RPMI8226 (cell line): ENCODE measurements at regions not wholly inside any gene's neighbourhood (a gene's known extent, or its start where the extent isn't known, plus 50 kb on each side); places are given as distances from the start of the nearest gene placed in this dataset.
"Not testable (repeated sequence)": the region's sequence is repeated elsewhere in the genome, so short reads cannot be mapped to it uniquely, and the experiment has no call there.

Experiments
- DNase-seq: peaks from one replicate; pipeline ENCODE4 v3.0.0-alpha.2; 2015

GRCh38 chr12:105854071-105854470, 284.7 kb downstream of the NUAK1 start:
- DNase-seq: no peak

DNA sequence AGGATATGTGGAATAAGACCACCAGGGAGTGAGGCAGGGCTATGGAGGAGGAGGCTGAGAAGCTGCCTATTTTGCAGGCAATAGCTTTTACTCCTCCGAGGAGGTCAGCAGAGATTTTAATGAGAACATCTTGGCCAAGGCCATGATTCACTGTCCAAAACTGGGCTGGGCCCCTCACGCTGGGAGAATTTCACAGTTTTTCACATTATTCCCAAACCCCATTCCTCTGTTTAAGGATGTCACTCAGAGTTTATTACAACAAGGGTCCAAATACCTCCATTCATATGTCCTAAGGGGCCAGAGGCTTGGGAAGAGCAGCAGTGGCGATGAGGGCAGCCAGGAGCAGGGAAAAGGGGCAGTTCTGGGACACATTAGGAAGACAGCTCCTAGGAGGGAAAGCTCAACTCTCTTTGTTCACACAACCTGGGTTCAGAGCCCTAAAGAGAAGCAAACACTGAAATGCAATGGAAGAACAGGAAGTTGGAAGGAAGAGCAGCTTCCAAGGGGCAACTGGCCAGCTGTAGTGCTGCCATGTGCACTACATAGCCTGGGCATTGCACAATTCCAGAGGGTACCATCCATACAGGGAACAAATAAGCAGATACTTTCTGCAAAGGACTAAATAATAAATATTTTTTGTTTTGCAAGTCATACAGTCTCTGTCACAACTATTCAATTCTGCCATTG, 283.2 kb downstream of the NUAK1 start:
- DNase-seq: no peak

- no peak for DNase-seq
Measured at GRCh38 chr12:105856048-105856405, 282.7 kb downstream of the NUAK1 start.

DNA sequence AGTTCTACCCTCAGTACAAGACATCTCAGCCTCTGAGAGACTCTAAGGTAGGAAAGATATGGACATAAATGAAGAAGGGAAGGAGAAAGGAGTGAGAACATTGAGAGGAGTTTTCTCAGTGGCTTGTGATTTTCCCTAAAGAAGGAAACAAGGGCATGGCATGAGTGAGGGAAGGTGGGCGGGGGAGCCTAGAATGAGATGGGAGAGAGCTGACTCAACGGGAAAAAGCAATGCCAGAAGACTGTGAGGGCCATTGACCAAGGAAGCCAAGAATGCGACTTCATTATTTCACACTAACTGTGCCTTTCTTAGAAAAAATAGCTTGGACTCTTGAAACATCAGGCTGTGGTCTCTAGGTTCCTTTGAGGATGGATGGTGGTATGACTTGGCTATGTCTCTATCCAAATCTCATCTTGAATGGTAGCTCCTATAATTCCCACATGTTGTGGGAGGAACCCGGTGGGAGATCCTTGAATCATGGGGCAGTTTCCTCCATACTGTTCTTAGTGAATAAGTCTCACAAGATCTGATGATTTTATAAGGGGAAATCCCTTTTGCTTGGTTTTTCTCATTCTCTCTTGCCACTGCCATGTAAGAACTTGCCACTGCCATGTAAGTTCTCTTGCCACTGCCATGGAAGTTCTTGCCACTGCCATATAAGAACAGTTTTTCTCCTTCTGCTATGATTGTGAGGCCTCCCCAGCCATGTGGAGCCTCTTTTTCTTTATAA, 279.6 kb downstream of the NUAK1 start:
- no peak for DNase-seq

DNA sequence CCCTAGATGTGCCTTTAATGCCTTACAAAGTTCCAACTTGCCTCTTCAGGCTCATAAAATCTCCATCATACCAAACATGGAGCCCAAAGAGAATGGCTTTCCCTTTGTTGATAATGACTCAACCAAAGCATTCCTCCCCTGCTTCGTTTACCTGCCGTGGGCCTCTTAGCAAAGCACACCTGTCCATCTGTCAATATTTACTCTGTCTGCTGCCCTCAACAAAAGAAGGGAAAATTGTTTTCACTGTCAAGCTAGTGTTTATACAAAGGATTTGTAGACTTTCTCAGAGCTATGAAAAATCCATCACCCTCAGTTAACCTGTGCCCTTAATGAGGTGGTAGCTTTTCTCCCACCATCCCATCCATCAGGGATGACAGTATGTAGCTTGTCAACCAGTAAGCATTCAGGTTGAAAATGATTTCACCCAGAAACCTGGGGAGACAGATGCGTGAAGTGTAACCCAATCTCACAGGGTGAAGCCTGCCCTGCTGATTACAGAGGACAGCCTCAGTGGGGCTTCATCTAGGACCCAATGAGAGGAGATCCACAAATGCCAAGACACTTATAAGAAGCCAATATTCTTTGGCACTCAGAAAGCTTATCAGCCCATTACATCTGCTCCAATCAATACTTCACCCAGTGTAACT, 278.1 kb downstream of the NUAK1 start:
- DNase-seq: no peak

GRCh38 chr12:105861227-105861626, 277.5 kb downstream of the NUAK1 start:
- DNase-seq: no peak

GRCh38 chr12:105862163-105862821, 276.5 kb downstream of the NUAK1 start:
- no peak for DNase-seq

DNA sequence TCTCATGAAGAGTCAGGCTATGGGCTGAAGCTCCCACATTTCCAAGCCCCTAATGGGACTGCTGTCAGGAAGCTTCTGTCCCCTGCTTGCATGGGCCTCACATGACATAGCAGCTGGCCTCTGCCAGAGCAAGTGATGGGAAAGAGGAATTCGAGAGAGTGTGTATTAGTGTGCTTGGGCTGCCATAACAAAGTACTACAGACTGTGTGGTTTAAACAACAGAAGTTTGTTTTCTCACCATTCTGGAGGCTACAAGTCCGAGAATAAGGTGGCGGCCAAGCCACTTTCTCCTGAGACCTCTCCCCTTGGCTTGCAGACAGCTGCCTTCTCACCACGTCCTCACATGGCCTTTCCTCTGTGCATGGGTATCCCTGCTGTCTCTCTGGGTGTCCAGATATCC, 274.4 kb downstream of the NUAK1 start:
- no peak for DNase-seq

DNA sequence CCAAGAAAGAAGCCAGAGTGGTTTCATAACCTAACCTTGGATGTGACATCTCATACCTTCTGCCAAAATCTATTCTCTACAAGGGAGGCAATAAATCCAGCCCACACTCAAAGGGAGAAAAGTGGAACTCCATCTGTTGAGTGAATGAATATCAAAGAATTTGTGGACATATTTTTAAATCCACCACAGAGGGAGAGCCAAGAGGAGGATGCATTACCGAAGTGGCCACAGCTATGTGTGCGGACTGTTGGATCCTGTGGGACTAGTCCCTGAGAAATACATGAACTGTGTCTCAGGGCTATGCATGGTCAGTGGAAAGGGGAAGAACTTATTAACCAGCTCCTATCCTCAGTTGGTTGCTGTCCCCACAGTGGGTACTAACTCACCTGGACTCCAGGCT, 273.9 kb downstream of the NUAK1 start:
- DNase-seq: no peak

GRCh38 chr12:105865886-105866285, 272.9 kb downstream of the NUAK1 start:
- DNase-seq: no peak

DNA sequence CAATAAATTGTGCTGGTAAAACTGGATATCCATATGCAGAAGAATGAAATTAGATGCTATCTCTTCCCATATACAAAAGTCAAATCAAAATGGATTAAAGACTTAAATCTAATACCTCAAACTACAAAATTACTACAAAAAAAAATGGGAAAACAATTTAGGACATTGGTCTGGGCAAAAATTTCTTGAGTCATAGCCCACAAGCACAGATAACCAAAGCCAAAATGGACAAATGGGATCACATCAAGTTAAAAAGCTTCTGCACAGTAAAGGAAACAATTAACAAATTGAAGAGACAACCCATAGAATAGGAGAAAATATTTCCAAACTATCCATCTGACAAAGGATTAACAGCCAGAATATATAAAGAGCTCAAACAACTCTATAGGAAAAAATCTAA, 264.6 kb downstream of the NUAK1 start:
- DNase-seq: no peak

DNA sequence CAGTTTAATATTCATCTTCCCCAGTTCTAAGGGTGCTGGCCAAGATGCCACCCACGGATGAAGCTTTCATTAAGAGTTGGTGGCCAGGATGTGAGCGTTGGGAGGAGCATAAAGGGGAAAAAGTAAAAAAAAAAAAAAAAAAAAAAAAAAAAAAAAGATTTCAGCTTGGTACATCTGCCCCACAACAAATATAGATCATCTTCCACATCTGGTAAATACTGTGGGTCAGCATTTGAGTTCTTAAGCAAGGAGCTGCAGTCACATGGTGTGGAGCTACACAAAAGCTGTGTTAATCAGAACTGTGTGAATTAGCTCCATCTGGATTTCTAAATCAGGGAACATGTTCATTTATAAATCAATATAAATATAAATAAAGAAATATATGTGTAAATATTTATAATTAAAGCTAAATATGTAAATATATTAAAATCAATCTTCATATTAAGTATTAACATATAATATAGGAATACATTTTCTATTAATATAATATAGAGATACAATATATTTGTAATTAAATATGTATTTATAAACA, 262.3 kb downstream of the NUAK1 start:
- DNase-seq: peak; percentile 46

DNA sequence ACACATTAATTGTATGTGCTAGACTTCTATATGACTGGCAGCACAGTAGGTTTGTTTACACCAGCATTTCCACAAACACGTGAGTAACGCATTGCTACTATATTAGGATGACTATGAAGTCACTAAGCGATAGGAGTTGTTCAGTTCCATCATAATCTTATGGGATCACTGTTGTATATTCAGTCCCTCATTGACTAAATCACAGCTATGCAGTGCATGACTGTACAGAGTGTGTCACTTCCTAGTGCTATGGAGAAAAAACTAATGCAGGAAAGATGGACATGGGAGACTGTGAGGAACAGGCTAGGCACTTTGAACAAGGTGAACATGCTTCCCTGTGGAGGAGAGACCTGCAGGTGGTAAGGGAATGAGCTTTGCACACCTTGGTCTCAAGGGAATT, 259.8 kb downstream of the NUAK1 start:
- no peak for DNase-seq

- DNase-seq: no peak
Measured at GRCh38 chr12:105880824-105881388, 257.8 kb downstream of the NUAK1 start.

- no peak for DNase-seq
Measured at GRCh38 chr12:105882404-105882803, 256.4 kb downstream of the NUAK1 start.

DNA sequence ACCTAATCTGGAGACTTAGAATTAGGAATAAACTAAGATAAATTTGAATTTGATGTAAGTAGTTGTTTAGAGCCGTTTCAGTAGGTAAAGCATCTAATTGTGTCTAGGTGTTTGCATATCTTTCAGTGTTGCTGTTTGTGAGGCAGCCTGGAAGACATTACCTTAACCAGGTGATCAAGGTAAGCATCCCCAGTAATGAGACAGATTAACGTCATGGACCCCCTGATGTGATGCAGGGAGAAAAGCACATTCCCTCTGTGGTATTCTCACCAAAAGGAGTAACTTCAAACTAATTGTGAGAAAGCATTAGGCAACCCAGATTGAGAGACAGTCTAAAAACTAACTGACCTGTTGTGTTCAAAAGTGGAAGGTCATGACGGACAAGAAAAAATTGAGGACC, 251.6 kb downstream of the NUAK1 start:
- no peak for DNase-seq

DNA sequence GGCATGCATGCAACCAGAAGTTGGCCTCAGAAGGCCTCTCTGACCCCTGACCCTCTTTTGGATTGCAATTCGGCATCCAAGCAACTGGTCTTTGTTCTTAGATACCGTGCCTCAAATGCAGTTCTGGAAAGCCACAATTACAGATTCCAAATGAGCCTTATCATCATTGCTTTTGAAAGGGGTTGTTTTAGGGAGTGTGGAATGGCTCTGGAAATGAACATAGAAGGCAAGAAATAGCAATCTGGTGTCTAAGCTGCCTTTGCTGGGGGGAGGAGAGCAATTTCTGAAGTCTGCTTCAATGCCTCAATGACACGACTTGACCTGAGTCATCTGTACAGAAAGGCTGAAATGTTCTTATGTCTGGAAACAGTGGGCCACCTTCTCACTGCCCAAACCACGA, 250.1 kb downstream of the NUAK1 start:
- DNase-seq: no peak

- no peak for DNase-seq
Measured at GRCh38 chr12:105892362-105892910, 246.3 kb downstream of the NUAK1 start.

GRCh38 chr12:105895197-105895832, 243.4 kb downstream of the NUAK1 start:
- DNase-seq: not testable (repeated sequence)

DNA sequence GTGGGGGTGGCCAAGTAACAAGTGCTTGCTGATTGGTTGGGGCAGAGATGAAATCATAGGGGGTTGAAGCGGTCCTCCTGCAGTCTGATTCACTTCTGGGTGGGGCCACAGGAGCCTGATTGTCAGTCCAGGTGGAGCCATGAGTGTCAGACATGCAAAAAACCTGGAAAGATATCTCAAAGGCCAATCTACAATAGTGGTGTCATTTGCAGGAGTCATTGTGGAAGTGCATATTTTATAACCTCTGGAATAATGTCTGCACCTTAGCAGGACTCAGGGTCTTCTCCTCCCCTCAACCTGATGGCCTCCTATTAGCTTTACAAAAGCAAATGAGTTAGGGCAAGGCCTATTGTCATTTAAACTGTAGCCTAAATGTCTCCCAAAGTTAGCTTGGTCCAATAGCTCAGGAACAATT, 241.4 kb downstream of the NUAK1 start:
- DNase-seq: no peak

DNA sequence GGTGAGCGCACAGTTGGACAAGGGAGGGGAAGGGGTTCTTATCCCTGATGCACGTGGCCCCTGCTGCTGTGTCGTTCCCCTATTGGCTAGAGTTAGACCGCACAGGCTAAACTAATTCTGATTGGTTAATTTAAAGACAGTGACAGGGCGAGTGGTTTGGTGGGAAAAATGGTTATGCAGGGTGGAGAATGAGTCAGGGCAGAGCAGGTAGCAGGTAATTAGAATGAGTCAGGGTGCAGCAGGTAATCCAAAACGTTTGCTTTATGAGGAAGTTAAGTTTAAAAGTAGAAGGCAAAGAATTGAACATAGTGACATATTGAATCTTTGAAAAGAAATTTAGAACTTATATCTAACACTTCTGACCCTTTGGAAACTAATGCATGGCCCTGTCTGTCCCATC, 240.5 kb downstream of the NUAK1 start:
- DNase-seq: not testable (repeated sequence)

- DNase-seq: peak; percentile 53
Measured at GRCh38 chr12:105899589-105899988, 239.2 kb downstream of the NUAK1 start.
